GM18868 (cell line): ENCODE measurements at regions not wholly inside any gene's neighbourhood (a gene's known extent, or its start where the extent isn't known, plus 50 kb on each side); places are given as distances from the start of the nearest gene placed in this dataset.
"Not testable (repeated sequence)": the region's sequence is repeated elsewhere in the genome, so short reads cannot be mapped to it uniquely, and the experiment has no call there.

Source experiments
- ATAC-seq: cut with Tn5 transposase; IDR thresholded peaks from one replicate; pipeline ENCODE4 v1.9.1; 2021; ENCODE audit warnings: mild to moderate bottlenecking, moderate library complexity; ENCODE audit not compliant: unreplicated experiment

GRCh38 chr2:236485519-236485918 is 84.1 kb upstream of the ACKR3 start:
- ATAC-seq: no peak

GRCh38 chr2:236489083-236489482 is 80.5 kb upstream of the ACKR3 start:
- ATAC-seq: not testable (repeated sequence)

DNA sequence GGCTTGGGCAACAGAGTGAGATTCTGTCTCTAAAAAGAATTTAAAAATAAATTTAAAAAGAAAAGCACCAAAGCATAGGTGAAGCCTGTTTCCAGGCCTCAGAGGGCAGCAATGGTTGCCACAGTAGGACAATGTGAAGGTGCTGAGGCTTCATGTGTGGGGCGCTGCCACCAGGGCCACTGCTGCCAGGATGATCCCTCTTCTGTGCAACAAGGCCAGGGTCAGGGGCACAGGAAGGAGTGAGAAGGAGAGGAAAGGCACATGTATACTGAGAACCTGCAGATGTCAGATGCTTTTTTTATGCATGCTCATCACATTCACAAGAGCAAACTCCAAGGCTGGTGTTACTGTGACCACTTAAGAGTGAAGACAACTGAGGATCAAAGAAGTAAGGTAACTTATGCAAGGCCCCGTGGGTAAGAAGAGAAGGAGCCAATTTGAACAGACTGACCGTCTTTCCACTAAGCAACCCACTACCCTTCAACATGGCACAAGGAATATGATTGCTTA is 79.7 kb upstream of the ACKR3 start:
- ATAC-seq: no peak

GRCh38 chr2:236496340-236496739 is 73.3 kb upstream of the ACKR3 start:
- no peak for ATAC-seq

DNA sequence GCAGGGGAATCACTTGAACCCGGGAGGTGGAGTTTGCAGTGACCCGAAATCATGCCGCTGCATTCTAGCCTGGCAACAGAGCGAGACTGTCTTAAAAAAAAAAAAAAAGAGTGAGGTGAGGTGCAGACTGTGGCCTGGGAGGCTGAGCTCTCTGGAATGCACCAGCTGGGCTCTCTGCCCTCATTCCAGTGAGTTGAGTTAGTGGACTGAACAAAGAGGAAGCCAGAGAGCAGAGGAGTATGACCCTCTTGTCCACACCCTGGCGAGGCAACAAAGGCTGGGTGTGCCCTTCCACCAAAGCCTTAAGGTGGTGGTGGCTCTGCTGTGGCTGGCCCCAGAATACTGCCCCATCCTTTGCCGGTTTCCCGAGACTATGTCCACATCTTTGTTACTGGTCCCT is 71.3 kb upstream of the ACKR3 start:
- ATAC-seq: no peak

DNA sequence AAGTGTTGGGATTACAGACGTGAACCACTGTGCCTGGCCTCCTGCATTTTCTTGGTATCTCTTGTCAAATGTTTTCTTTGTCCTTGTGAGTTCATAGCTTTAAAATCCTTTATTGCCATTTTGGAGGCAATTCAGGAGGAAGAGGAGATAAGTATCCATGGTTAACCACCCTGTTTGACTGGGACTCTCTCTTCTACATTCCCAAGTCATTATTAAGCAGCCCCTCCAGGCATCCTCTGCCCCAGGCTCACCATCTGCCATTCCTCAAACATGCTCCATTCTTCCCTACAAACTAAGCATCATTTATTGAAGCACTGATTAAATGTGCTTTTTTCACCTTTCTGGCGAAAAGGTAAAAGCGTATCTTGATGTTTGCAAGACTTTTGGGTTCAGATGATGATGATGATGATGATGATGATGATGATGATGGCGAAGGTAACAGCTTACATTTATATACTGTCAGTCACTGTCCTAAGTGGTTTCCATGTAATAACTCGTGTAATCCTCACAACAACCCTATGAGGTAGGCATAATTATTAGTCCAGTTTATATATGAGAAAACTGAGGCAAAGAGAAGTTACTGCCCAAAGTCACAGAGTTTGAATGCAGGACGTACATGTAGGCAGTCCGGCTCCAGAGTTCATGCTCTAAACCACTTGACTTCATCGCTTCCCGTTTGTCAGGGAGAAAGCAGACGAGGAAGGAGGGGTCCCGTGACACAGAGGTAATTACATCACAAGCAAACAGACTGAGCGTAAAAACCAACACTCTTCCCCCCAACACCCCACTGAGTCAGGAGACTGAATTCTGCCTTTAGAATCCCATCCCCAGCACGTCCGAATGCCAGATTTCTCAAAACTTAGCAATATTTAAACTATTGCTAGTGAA is 69.7 kb upstream of the ACKR3 start:
- ATAC-seq: no peak

DNA sequence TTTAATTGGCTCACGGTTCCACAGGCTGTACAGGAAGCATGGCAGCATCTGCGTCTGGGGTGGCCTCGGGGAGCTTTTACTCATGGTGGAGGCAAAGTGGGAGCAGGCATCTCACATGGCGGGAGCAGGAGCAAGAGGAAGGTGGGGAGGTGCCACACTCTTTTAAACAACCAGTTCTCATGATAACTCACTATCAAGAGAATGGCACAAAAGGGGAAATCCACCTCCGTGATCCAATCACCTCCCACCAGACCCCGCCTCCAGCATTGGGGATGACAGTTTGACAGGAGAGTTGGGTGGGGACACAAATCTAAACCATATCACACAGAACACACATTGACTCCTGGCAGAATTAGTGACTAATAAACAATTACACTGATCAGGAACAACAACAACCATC is 68.6 kb upstream of the ACKR3 start:
- no peak for ATAC-seq

DNA sequence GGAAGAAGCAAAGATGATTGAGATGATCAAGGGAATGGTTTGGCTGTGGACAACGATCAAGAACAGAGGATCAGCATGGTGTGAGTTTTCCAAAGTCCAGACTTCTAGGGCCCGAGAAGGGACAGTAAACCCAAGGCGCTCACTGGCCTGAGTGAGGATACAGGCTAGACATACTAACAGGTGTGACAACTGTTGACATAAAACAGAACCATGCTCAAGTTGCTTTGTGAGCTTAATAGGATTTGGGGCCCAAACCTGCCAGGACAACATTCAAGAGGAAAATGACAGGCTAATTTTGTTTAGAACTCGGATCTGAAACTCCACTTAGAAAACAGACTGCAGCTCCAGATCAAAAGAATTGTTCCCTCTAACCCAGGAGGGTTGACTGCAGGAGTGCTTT is 68.1 kb upstream of the ACKR3 start:
- no peak for ATAC-seq

DNA sequence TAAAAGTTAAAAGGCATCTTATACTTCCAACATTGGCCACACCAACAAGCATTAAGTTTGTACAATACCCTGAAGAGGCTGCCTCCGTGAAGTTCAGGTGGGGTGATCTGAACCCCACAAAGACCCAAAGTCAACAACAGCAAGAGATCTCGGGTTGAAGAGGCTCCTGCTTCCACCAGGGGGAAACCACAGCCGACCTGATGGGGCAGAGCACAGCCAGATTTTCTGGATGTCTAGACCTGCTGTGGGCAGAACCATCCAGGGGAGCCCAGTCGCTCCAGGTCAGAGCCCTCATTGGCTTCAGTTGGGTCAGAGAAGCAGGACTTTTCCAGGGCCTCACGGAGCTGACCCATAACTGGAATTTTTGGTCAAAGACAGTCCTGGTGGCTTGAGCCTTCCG is 66.5 kb upstream of the ACKR3 start:
- ATAC-seq: no peak

- no peak for ATAC-seq
Observed at GRCh38 chr2:236503583-236503982, 66.0 kb upstream of the ACKR3 start.

DNA sequence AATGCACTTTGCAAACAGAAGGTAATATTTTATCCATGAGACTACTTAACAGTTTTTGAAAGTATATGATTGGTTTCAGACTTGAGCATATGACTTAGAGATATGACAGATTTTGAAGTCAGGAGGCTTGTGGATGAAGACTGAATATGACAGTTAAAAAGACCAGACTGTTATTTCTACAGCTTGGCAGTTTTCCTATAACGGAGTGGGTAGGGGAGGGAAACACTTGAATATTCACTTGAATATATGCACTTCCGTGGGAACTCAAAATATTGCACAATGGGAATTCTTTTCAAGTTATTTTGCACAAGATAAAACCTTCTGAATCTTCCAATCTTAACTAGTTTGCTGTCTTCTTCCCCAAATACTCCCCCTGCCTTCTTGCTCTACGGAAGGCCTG is 64.6 kb upstream of the ACKR3 start:
- no peak for ATAC-seq

DNA sequence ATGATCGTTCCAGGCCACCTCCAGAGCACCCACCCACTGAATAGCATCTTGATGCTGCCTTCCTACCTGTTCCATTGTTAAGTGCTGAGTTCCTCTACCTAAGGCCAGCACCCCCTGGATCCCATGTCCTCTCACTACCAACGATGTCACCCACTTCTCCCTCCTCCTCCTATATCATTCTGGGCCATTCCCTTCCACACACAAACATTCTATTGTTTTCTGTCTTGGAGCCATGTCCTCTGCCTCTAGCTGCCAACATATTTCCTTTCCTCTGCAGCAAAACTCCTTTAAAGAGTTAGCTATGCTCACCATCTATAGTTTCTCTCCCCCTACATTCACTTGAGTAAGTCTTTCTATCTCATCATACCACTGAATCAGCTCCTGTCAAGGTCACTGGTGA is 64.0 kb upstream of the ACKR3 start:
- ATAC-seq: no peak

DNA sequence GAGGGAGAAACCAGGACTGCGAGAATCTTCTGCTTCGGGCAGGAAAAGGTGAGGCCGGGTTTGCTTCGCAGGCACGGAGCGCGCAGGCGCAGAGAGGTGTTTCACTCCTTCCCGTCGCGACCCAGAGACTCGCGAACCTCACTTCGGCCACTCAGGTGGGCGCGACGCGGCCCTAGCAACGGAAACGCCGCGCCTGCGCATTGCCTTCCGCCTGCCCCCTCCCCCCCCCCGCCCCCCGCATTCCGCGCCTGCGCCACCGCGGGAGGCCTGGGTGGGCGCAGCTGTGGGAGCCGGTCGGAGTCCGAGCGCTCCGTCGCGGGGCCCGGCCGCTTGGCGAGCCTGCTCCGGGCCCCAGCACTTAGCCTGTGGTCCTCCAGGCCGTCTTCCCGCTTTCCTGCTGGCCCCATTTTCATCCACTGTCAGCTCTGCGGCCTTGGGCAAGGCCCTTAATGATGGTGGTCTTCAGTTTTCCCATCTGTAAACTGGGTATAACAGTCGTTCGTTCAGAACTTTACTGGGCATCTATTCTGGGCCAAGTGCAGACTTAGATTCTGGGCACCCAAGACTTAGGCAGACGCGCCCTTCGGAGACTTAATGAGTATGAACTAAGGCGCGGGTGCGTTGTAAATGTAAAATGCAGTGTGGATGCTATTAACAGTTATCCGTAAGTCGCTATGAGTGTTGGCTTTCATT is 62.1 kb upstream of the ACKR3 start:
- no peak for ATAC-seq

GRCh38 chr2:236508466-236508865 is 61.2 kb upstream of the ACKR3 start:
- no peak for ATAC-seq

DNA sequence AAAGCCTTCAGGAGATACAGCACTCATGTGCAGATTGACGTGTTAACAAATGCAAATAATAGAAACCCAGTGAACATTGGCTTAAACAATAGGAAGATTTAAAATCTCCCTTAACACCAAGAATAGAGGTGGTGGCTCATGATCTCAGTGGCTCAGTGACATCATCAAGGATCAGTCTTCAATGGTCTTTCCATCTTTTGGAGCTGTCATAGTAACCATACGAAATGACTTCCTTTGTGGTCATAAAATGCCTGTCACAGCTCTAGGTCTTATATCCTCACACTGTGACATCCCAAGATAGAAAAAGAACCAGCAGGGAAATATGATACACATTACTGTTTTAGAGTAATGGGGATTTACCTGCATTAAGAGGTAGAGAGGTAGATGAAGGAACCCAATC is 59.6 kb upstream of the ACKR3 start:
- no peak for ATAC-seq

DNA sequence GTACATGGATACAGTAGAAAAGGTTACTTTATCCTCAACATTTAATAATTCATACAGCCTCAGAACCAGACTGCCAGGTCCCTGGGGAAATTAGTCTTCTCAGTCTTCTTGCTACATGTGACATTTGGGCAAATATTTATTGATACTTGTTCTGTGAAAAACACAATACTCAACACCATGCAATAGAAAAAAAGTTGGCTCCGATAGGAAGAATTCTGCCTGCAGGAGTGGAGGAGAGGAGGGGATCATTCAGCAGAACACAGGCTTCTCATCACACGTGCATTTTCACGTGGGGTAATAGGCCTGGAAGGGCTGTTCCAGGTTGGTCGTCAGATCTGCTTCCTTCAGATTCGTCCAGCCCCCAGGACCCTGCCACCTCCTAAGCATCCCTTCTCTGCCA is 58.4 kb upstream of the ACKR3 start:
- no peak for ATAC-seq

- ATAC-seq: no peak
Observed at GRCh38 chr2:236512267-236512666, 57.4 kb upstream of the ACKR3 start.

- peak; percentile 86 for ATAC-seq
Observed at GRCh38 chr2:236512902-236513435, 56.7 kb upstream of the ACKR3 start.

GRCh38 chr2:236513956-236514355 is 55.7 kb upstream of the ACKR3 start:
- no peak for ATAC-seq

DNA sequence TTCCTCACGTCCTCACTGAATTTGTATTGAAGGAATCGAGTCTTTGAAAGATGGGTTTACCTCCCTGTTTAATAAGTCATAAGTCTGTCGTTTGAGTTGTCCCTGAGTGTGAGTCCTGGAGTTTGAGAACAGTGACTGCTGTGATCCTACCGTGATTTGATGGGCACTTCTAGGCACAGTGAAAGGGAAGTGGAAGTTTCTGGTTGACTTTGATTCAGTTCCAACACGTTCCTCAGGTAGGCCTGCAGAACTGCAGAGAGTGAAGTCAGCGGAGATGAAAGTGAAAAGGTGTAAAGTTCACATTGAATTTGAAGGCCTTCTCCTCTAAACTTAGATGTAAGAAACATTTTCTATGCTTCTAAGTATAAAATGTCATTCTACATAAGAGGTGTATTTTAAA is 52.9 kb upstream of the ACKR3 start:
- no peak for ATAC-seq

GRCh38 chr2:236517251-236518031 is 52.2 kb upstream of the ACKR3 start:
- no peak for ATAC-seq
